ENCODE measurements at regions not wholly inside any gene's neighbourhood (a gene's known extent, or its start where the extent isn't known, plus 50 kb on each side); places are given as distances from the start of the nearest gene placed in this dataset.

DNA sequence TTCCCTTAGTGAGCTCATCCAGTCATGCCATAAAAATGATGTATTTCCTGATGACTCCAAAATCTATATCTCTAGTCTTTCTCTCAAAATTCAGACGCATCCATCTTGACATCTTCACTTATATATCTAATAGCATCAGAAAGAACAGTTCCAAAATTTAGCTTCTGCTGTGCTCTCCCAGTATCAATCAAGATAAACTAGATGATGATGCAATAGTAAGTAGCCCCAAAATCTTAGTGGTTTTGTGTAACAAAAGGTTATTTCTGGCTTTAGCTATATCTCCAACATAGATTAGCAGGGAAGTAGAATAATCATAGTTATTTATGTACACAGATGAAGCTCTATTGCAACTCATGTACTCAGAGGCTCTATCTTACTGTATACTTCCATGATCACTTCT lies 382.5 kb upstream of the ADGRL3 start:
- TF ChIP-seq, protein P1, sequence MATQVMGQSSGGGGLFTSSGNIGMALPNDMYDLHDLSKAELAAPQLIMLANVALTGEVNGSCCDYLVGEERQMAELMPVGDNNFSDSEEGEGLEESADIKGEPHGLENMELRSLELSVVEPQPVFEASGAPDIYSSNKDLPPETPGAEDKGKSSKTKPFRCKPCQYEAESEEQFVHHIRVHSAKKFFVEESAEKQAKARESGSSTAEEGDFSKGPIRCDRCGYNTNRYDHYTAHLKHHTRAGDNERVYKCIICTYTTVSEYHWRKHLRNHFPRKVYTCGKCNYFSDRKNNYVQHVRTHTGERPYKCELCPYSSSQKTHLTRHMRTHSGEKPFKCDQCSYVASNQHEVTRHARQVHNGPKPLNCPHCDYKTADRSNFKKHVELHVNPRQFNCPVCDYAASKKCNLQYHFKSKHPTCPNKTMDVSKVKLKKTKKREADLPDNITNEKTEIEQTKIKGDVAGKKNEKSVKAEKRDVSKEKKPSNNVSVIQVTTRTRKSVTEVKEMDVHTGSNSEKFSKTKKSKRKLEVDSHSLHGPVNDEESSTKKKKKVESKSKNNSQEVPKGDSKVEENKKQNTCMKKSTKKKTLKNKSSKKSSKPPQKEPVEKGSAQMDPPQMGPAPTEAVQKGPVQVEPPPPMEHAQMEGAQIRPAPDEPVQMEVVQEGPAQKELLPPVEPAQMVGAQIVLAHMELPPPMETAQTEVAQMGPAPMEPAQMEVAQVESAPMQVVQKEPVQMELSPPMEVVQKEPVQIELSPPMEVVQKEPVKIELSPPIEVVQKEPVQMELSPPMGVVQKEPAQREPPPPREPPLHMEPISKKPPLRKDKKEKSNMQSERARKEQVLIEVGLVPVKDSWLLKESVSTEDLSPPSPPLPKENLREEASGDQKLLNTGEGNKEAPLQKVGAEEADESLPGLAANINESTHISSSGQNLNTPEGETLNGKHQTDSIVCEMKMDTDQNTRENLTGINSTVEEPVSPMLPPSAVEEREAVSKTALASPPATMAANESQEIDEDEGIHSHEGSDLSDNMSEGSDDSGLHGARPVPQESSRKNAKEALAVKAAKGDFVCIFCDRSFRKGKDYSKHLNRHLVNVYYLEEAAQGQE (IDR thresholded peaks at IDR 0.05; ENCODE audit: insufficient read depth in 1 of 2, low read depth in 2 of 2, low read length in 2 of 2) = no peak
- TF ChIP-seq FOXP2 (optimal IDR thresholded peaks at IDR 0.05; ENCODE audit: borderline replicate concordance, extremely low read depth, extremely low read length, insufficient read depth) = no peak
- no peak for TF ChIP-seq TAF1 (IDR thresholded peaks at IDR 0.05; ENCODE audit: borderline replicate concordance, insufficient read depth, low read length)
- TF ChIP-seq SIN3A (IDR thresholded peaks at IDR 0.05; ENCODE audit: borderline replicate concordance, insufficient read depth, low read length) = no peak
- no peak for TF ChIP-seq POLR2AphosphoS5 (IDR thresholded peaks at IDR 0.05; ENCODE audit: low read depth, low read length)

DNA sequence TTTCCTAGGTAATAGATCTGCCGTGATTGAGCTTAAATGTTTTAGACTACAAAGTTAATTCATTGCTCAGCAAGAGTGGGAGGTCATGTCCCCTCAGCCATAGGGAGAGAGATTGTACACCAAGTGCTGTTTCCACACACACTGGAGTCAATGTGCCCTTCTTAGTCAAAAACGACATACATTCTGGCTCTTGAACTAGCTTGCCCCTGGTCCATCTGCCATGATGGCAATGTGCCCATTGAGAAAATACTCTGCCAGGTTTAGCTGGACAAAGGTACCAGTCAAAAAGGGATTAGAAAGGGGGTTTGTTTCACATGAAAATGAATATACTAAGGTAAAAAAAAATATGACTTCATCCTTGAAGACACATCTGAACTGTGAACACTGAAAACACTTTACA lies 377.1 kb upstream of the ADGRL3 start:
- TF ChIP-seq TAF1 (IDR thresholded peaks at IDR 0.05; ENCODE audit: borderline replicate concordance, insufficient read depth, low read length) (no peak), SIN3A (IDR thresholded peaks at IDR 0.05; ENCODE audit: borderline replicate concordance, insufficient read depth, low read length) (no peak), POLR2AphosphoS5 (IDR thresholded peaks at IDR 0.05; ENCODE audit: low read depth, low read length) (no peak), FOXP2 (optimal IDR thresholded peaks at IDR 0.05; ENCODE audit: borderline replicate concordance, extremely low read depth, extremely low read length, insufficient read depth) (no peak)
- TF ChIP-seq, protein P1 (IDR thresholded peaks at IDR 0.05; ENCODE audit: insufficient read depth in 1 of 2, low read depth in 2 of 2, low read length in 2 of 2) = no peak

DNA sequence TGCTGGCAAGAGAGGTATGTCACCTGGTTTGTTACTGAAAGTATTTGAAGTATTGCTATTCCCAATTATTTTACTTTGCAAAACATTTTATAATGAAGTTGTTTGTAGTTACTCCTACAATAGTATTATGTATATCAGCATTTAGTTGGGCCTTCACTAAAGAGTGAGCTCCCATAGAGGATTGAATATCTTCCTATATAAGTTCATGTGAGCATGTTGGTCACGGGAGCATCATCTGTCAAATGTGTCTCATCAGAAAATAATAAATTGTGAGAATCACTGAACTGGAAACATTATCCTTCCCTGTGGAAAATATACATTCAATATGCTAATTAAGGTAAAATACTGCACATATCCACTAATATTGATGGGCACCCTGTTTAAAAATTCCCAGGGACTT lies 360.1 kb upstream of the ADGRL3 start:
- TF ChIP-seq, protein P1 (IDR thresholded peaks at IDR 0.05; ENCODE audit: insufficient read depth in 1 of 2, low read depth in 2 of 2, low read length in 2 of 2) = no peak
- no peak for TF ChIP-seq TAF1 (IDR thresholded peaks at IDR 0.05; ENCODE audit: borderline replicate concordance, insufficient read depth, low read length)
- TF ChIP-seq POLR2AphosphoS5 (IDR thresholded peaks at IDR 0.05; ENCODE audit: low read depth, low read length) = no peak
- no peak for TF ChIP-seq SIN3A (IDR thresholded peaks at IDR 0.05; ENCODE audit: borderline replicate concordance, insufficient read depth, low read length)
- no peak for TF ChIP-seq FOXP2 (optimal IDR thresholded peaks at IDR 0.05; ENCODE audit: borderline replicate concordance, extremely low read depth, extremely low read length, insufficient read depth)

DNA sequence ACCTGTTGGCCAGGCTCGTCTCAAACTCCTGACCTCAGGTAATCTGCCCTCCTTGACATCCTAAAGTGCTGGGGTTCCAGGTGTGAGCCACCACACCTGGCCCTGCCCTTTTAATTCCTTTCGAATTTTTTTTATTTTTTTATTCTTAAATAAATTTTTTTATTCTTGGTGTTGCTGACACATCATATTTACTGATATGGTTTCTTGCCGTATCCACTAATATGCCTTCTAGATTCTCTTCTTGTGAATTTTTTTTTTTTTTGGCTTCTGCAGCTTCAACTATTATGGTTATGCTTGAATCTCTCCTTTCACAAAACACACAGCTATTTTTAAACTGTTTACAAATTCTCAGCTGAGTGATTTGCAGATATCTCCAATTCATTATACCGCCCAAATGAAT lies 353.4 kb upstream of the ADGRL3 start:
- TF ChIP-seq POLR2AphosphoS5 (IDR thresholded peaks at IDR 0.05; ENCODE audit: low read depth, low read length) (no peak), SIN3A (IDR thresholded peaks at IDR 0.05; ENCODE audit: borderline replicate concordance, insufficient read depth, low read length) (no peak), FOXP2 (optimal IDR thresholded peaks at IDR 0.05; ENCODE audit: borderline replicate concordance, extremely low read depth, extremely low read length, insufficient read depth) (no peak), TAF1 (IDR thresholded peaks at IDR 0.05; ENCODE audit: borderline replicate concordance, insufficient read depth, low read length) (no peak)
- TF ChIP-seq, protein P1 (IDR thresholded peaks at IDR 0.05; ENCODE audit: insufficient read depth in 1 of 2, low read depth in 2 of 2, low read length in 2 of 2) = no peak

DNA sequence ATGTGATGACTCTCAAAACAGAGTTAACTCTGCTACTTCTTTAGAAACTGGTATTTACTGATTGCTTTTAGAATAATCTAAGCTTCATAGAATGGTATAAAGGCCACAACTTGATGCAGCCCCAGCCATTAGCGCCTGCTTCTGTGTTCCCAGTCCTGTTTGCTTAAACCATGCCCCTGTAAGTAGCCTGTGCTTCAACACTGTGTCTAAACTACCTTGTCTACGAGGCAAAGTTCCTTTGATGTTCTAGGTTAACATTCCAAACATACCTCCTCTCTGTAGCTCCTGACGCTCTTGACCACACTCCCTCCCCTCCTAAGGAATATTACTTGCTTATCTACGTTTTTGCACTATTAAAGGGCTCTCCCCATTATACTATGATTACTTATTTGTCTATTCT lies 352.5 kb upstream of the ADGRL3 start:
- no peak for TF ChIP-seq FOXP2 (optimal IDR thresholded peaks at IDR 0.05; ENCODE audit: borderline replicate concordance, extremely low read depth, extremely low read length, insufficient read depth)

All from PFSK-1 (cell line).